Vagina (tissue), 2 donors: ENCODE measurements at regions not wholly inside any gene's neighbourhood (a gene's known extent, or its start where the extent isn't known, plus 50 kb on each side); places are given as distances from the start of the nearest gene placed in this dataset.

Experiments
- DNase-seq, 2 donors: peaks; one replicate each; pipeline ENCODE4 v3.0.0-alpha.2; 2017; ENCODE audit errors: extremely low spot score in 2 of 2
- H3K27ac ChIP-seq: fragments of 200-600 bp; sonication (generic); one replicate; pipeline ENCODE4 v1.5.1; 2019
- H3K27me3 ChIP-seq: fragments of 200-600 bp; sonication (generic); one replicate; pipeline ENCODE4 v1.5.1; 2019
- H3K36me3 ChIP-seq, 2 donors: fragments of 200-600 bp; sonication (generic); one replicate each; pipeline ENCODE4 v1.5.1; 2017 to 2019
- H3K4me1 ChIP-seq: fragments of 200-600 bp; sonication (generic); one replicate; pipeline ENCODE4 v1.5.1; 2019
- H3K4me3 ChIP-seq, 2 donors: fragments of 200-600 bp; sonication (generic); 1 replicate in 1 of 2; 2 replicates in 1 of 2; pipeline ENCODE4 v1.5.1; 2016 to 2019
- H3K9me3 ChIP-seq: fragments of 200-600 bp; sonication (generic); one replicate; pipeline ENCODE4 v1.5.1; 2019
- CTCF ChIP-seq, 3 experiments: fragments of 450-650 bp in 2 of 3; fragments of 200-600 bp in 1 of 3; sonication (generic) in 1 of 3; IDR thresholded peaks; one replicate each; pipeline ENCODE4 v1.5.1; 2017 to 2019; ENCODE audit warnings: antibody characterized with exemption in 3 of 3, mild to moderate bottlenecking in 2 of 3, moderate library complexity in 2 of 3
- POLR2A ChIP-seq, 2 donors: fragments of 450-650 bp; IDR thresholded peaks; one replicate each; pipeline ENCODE4 v1.6.1; 2017; ENCODE audit warnings: antibody characterized with exemption in 2 of 2, mild to moderate bottlenecking in 2 of 2, moderate library complexity in 2 of 2
- POLR2AphosphoS5 ChIP-seq, 2 donors: sonication (generic); formaldehyde crosslinking; IDR thresholded peaks; one replicate each; pipeline ENCODE4 v1.9.0; 2017; ENCODE audit warnings: antibody characterized with exemption in 2 of 2, mild to moderate bottlenecking in 2 of 2, low read depth in 1 of 2; ENCODE audit not compliant: insufficient read depth in 1 of 2
- intact Hi-C: fragments of 100-400 bp; cut with DNase I; formaldehyde crosslinking; loops from one replicate; pipeline ENCODE4 v1.15.1; 2023

DNA sequence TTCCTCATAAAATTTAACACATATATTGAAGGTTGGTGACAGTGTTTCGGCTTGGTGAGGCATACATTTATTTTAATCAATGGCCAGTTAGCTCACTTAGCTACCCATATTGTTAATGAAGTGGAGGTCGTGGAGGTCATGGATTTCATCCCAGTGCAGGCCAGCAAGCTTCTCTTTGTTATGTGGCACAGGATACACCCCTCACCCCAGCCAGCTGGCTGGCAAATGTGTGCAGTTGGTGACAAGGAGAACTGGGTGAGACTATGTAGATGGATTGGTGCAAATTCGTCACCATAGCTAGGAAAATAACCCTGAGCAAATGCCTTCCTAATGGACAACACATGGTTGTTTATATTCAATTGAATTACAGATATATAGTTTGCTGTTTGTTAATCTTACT lies 50.5 kb upstream of the FOXP2 start:
- no peak for TF ChIP-seq POLR2AphosphoS5 (IDR thresholded peaks at IDR 0.05; ENCODE audit: insufficient read depth in 1 of 2, low read depth in 1 of 2)
- no peak for DNase-seq
- no peak overlapping the region for H3K4me3 ChIP-seq
- no peak overlapping the region for H3K27ac ChIP-seq
- no peaks in the 10 kb centered on the region for H3K36me3 ChIP-seq
- H3K4me1 ChIP-seq = no peaks in the 10 kb centered on the region
- intact Hi-C loops = no loop called here
- no peaks in the 10 kb centered on the region for H3K27me3 ChIP-seq
- H3K9me3 ChIP-seq = no peaks in the 10 kb centered on the region

- no peak overlapping the region for H3K27ac ChIP-seq
- no peak for TF ChIP-seq POLR2A (IDR thresholded peaks at IDR 0.05)
- TF ChIP-seq CTCF (IDR thresholded peaks at IDR 0.05) = no peak
- no peak for TF ChIP-seq POLR2AphosphoS5 (IDR thresholded peaks at IDR 0.05; ENCODE audit: insufficient read depth in 1 of 2, low read depth in 1 of 2)
- H3K9me3 ChIP-seq = no peaks in the 10 kb centered on the region
These were observed 51.3 kb upstream of the FOXP2 start for GRCh38 chr7:114363292-114363691.

GRCh38 chr7:114358911-114359310 lies 55.7 kb upstream of the FOXP2 start:
- Histone ChIP-seq H3K27me3 (no peaks in the 10 kb centered on the region), H3K36me3 (no peaks in the 10 kb centered on the region), H3K27ac (no peak overlapping the region), H3K4me1 (no peaks in the 10 kb centered on the region), H3K9me3 (no peaks in the 10 kb centered on the region), H3K4me3 (no peak overlapping the region)
- DNase-seq = no peak
- intact Hi-C loops = no loop called here
- TF ChIP-seq CTCF (IDR thresholded peaks at IDR 0.05) (no peak), POLR2A (IDR thresholded peaks at IDR 0.05) (no peak), POLR2AphosphoS5 (IDR thresholded peaks at IDR 0.05; ENCODE audit: insufficient read depth in 1 of 2, low read depth in 1 of 2) (no peak)

More at GRCh38 chr7:114363292-114363691, 51.3 kb upstream of the FOXP2 start:
- DNase-seq = no peak
- H3K4me3 ChIP-seq = no peak overlapping the region
- no peaks in the 10 kb centered on the region for H3K36me3 ChIP-seq
- no peaks in the 10 kb centered on the region for H3K4me1 ChIP-seq
- no peaks in the 10 kb centered on the region for H3K27me3 ChIP-seq
- intact Hi-C loops = no loop called here

GRCh38 chr7:114356133-114356532 lies 58.5 kb upstream of the FOXP2 start:
- H3K4me3 ChIP-seq = no peak overlapping the region
- no peaks in the 10 kb centered on the region for H3K9me3 ChIP-seq
- no peaks in the 10 kb centered on the region for H3K27me3 ChIP-seq
- intact Hi-C loops = no loop called here
- no peaks in the 10 kb centered on the region for H3K36me3 ChIP-seq
- no peak for DNase-seq
- H3K4me1 ChIP-seq = no peaks in the 10 kb centered on the region
- TF ChIP-seq CTCF (IDR thresholded peaks at IDR 0.05) (no peak), POLR2AphosphoS5 (IDR thresholded peaks at IDR 0.05; ENCODE audit: insufficient read depth in 1 of 2, low read depth in 1 of 2) (no peak), POLR2A (IDR thresholded peaks at IDR 0.05) (no peak)
- H3K27ac ChIP-seq = no peak overlapping the region

- no peaks in the 10 kb centered on the region for H3K27me3 ChIP-seq
- no peak overlapping the region for H3K27ac ChIP-seq
- no peak overlapping the region for H3K4me3 ChIP-seq
- no peak for TF ChIP-seq POLR2AphosphoS5 (IDR thresholded peaks at IDR 0.05; ENCODE audit: insufficient read depth in 1 of 2, low read depth in 1 of 2)
- no peak for DNase-seq
- no peaks in the 10 kb centered on the region for H3K9me3 ChIP-seq
- intact Hi-C loops = no loop called here
- H3K4me1 ChIP-seq = no peaks in the 10 kb centered on the region
- H3K36me3 ChIP-seq = no peaks in the 10 kb centered on the region
These were observed 60.3 kb upstream of the FOXP2 start for GRCh38 chr7:114354306-114354705.

DNA sequence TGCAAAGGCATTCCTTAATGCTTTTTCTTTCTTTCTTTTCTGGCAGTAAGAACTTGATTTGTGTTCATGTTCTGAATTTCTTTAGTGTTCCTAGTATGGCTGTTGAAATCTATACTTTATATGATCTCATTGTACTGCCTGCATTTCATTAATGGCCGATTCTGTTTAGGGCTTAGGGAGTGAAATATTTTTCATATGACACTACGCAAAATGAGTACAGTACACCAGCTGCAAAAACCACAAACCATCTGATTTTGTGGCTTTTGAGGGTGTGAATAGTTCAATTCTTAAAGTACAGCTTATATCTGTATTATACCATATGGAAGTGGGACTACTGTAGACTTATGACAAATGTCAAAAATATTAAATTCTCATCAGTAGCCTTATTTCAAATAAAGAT lies 69.1 kb upstream of the FOXP2 start:
- Histone ChIP-seq H3K9me3 (no peaks in the 10 kb centered on the region), H3K36me3 (no peaks in the 10 kb centered on the region), H3K27me3 (no peaks in the 10 kb centered on the region), H3K4me1 (no peaks in the 10 kb centered on the region), H3K27ac (no peak overlapping the region), H3K4me3 (no peak overlapping the region)
- no peak for DNase-seq
- TF ChIP-seq POLR2A (IDR thresholded peaks at IDR 0.05) (no peak), CTCF (IDR thresholded peaks at IDR 0.05) (no peak), POLR2AphosphoS5 (IDR thresholded peaks at IDR 0.05; ENCODE audit: insufficient read depth in 1 of 2, low read depth in 1 of 2) (no peak)
- intact Hi-C loops = no loop called here
